ENCODE measurements at regions not wholly inside any gene's neighbourhood (a gene's known extent, or its start where the extent isn't known, plus 50 kb on each side); places are given as distances from the start of the nearest gene placed in this dataset.

GRCh38 chr5:12237837-12238575 is 333.8 kb upstream of the CTNND2 start:
- Histone ChIP-seq H3K27me3 (no peaks in the 10 kb centered on the region), H3K4me1 (no peaks in the 10 kb centered on the region), H3K9me3 (no peaks in the 10 kb centered on the region), H3K4me3 (no peak overlapping the region), H3K27ac (no peak overlapping the region), H3K36me3 (no peaks in the 10 kb centered on the region)
- no peak for TF ChIP-seq POLR2AphosphoS5 (IDR thresholded peaks at IDR 0.05)
- no peak for TF ChIP-seq POLR2A (IDR thresholded peaks at IDR 0.05)
- no peak for TF ChIP-seq EP300 (IDR thresholded peaks at IDR 0.05)
- TF ChIP-seq CTCF (IDR thresholded peaks at IDR 0.05) = no peak
- DNase-seq (no peak), ATAC-seq (ENCODE audit: low FRiP score in 2 of 2) (no peak)
- WGBS, 2 donors = 27% methylated on average over 6 of the region's 6 CpGs

GRCh38 chr5:12230659-12231058 is 326.4 kb upstream of the CTNND2 start:
- peaks cover 0 to 4% (median 0%) of the 10 kb centered on the region in 4 donors for H3K9me3 ChIP-seq
- no peaks in the 10 kb centered on the region for H3K27me3 ChIP-seq
- ATAC-seq (ENCODE audit: low FRiP score in 2 of 2) = no peak
- H3K27ac ChIP-seq = no peak overlapping the region
- no peak for TF ChIP-seq POLR2A (IDR thresholded peaks at IDR 0.05)
- no peak for TF ChIP-seq POLR2AphosphoS5 (IDR thresholded peaks at IDR 0.05)
- no peak for TF ChIP-seq CTCF (IDR thresholded peaks at IDR 0.05)
- H3K4me1 ChIP-seq = no peaks in the 10 kb centered on the region
- no peak overlapping the region for H3K4me3 ChIP-seq
- 81 to 85% methylated on average over 9 of the region's 9 CpGs for WGBS, 2 donors
- DNase-seq = no peak
- H3K36me3 ChIP-seq = no peaks in the 10 kb centered on the region

GRCh38 chr5:12217039-12217438 is 312.8 kb upstream of the CTNND2 start:
- no peaks in the 10 kb centered on the region for H3K4me1 ChIP-seq
- TF ChIP-seq POLR2AphosphoS5 (IDR thresholded peaks at IDR 0.05) (no peak), CTCF (IDR thresholded peaks at IDR 0.05) (no peak), POLR2A (IDR thresholded peaks at IDR 0.05) (no peak), EP300 (IDR thresholded peaks at IDR 0.05) (no peak)
- no peak for ATAC-seq (ENCODE audit: low FRiP score in 2 of 2)
- no peak for DNase-seq
- peaks cover 0 to 15% (median 0%) of the 10 kb centered on the region in 4 donors for H3K9me3 ChIP-seq
- 67 to 92% methylated on average over 2 of the region's 2 CpGs for WGBS, 2 donors
- no peak overlapping the region for H3K27ac ChIP-seq
- no peaks in the 10 kb centered on the region for H3K36me3 ChIP-seq
- H3K4me3 ChIP-seq = no peak overlapping the region
- H3K27me3 ChIP-seq = no peaks in the 10 kb centered on the region

GRCh38 chr5:12214267-12215015 is 310.2 kb upstream of the CTNND2 start:
- Histone ChIP-seq H3K27ac (no peak overlapping the region), H3K9me3 (peaks cover 0 to 16% (median 0%) of the 10 kb centered on the region in 4 donors), H3K36me3 (no peaks in the 10 kb centered on the region), H3K27me3 (no peaks in the 10 kb centered on the region), H3K4me3 (no peak overlapping the region), H3K4me1 (no peaks in the 10 kb centered on the region)
- ATAC-seq (ENCODE audit: low FRiP score in 2 of 2) = no peak
- TF ChIP-seq POLR2AphosphoS5 (IDR thresholded peaks at IDR 0.05) (no peak), EP300 (IDR thresholded peaks at IDR 0.05) (no peak), POLR2A (IDR thresholded peaks at IDR 0.05) (no peak), CTCF (IDR thresholded peaks at IDR 0.05) (no peak)
- no peak for DNase-seq
- whole genome bisulfite sequencing, 2 donors = 67% methylated on average over 2 of the region's 2 CpGs

Measured in upper lobe of left lung (tissue), 6 donors.